ES-I3 (cell line): ENCODE measurements at regions not wholly inside any gene's neighbourhood (a gene's known extent, or its start where the extent isn't known, plus 50 kb on each side); places are given as distances from the start of the nearest gene placed in this dataset.

Source experiments
- H3K36me3 ChIP-seq: 2 replicates; pipeline ENCODE4 v1.6.1; 2013; ENCODE audit warnings: mild to moderate bottlenecking, low read length, control low read depth, moderate library complexity; ENCODE audit not compliant: insufficient read depth
- H3K4me1 ChIP-seq: 2 replicates; pipeline ENCODE4 v1.6.1; 2013; ENCODE audit warnings: mild to moderate bottlenecking, control low read depth, low read length; ENCODE audit not compliant: insufficient read depth
- H3K9ac ChIP-seq: 2 replicates; pipeline ENCODE4 v1.6.1; 2013; ENCODE audit warnings: low read depth, mild to moderate bottlenecking, low read length, moderate library complexity
- H3K9me3 ChIP-seq: 2 replicates; pipeline ENCODE4 v1.6.1; 2013; ENCODE audit warnings: mild to moderate bottlenecking, low read length, moderate library complexity; ENCODE audit not compliant: control insufficient read depth, insufficient read depth

GRCh38 chr9:86517475-86517874 lies 163.3 kb upstream of the TUT7 start:
- Histone ChIP-seq H3K9me3 (no peaks in the 10 kb centered on the region), H3K36me3 (no peaks in the 10 kb centered on the region)

GRCh38 chr9:86516564-86516963 lies 162.4 kb upstream of the TUT7 start:
- Histone ChIP-seq H3K4me1 (no peaks in the 10 kb centered on the region), H3K36me3 (no peaks in the 10 kb centered on the region), H3K9ac (no peak overlapping the region)

More at GRCh38 chr9:86517475-86517874, 163.3 kb upstream of the TUT7 start:
- Histone ChIP-seq H3K4me1 (no peaks in the 10 kb centered on the region), H3K9ac (no peak overlapping the region)

GRCh38 chr9:86515221-86515620 lies 161.0 kb upstream of the TUT7 start:
- Histone ChIP-seq H3K9me3 (no peaks in the 10 kb centered on the region), H3K9ac (no peak overlapping the region), H3K4me1 (no peaks in the 10 kb centered on the region), H3K36me3 (no peaks in the 10 kb centered on the region)

More at GRCh38 chr9:86516564-86516963, 162.4 kb upstream of the TUT7 start:
- H3K9me3 ChIP-seq = no peaks in the 10 kb centered on the region

- Histone ChIP-seq H3K4me1 (no peaks in the 10 kb centered on the region), H3K36me3 (no peaks in the 10 kb centered on the region), H3K9me3 (no peaks in the 10 kb centered on the region), H3K9ac (no peak overlapping the region)
Measured at GRCh38 chr9:86513429-86513828, 159.2 kb upstream of the TUT7 start.

- Histone ChIP-seq H3K9ac (no peak overlapping the region), H3K9me3 (no peaks in the 10 kb centered on the region), H3K4me1 (no peaks in the 10 kb centered on the region), H3K36me3 (no peaks in the 10 kb centered on the region)
Measured at GRCh38 chr9:86512929-86513328, 158.7 kb upstream of the TUT7 start.

- H3K36me3 ChIP-seq = no peaks in the 10 kb centered on the region
- H3K9ac ChIP-seq = no peak overlapping the region
- no peaks in the 10 kb centered on the region for H3K9me3 ChIP-seq
- H3K4me1 ChIP-seq = no peaks in the 10 kb centered on the region
Measured at GRCh38 chr9:86511614-86512360, 157.6 kb upstream of the TUT7 start.

- Histone ChIP-seq H3K9ac (no peak overlapping the region), H3K9me3 (no peaks in the 10 kb centered on the region), H3K36me3 (no peaks in the 10 kb centered on the region), H3K4me1 (no peaks in the 10 kb centered on the region)
Measured at GRCh38 chr9:86508208-86508903, 154.1 kb upstream of the TUT7 start.

GRCh38 chr9:86507212-86507630 lies 153.0 kb upstream of the TUT7 start:
- Histone ChIP-seq H3K9ac (no peak overlapping the region), H3K36me3 (no peaks in the 10 kb centered on the region), H3K9me3 (no peaks in the 10 kb centered on the region), H3K4me1 (no peaks in the 10 kb centered on the region)

- H3K4me1 ChIP-seq = no peaks in the 10 kb centered on the region
- H3K9me3 ChIP-seq = no peaks in the 10 kb centered on the region
- H3K9ac ChIP-seq = no peak overlapping the region
- H3K36me3 ChIP-seq = no peaks in the 10 kb centered on the region
Measured at GRCh38 chr9:86503942-86504341, 149.7 kb upstream of the TUT7 start.

- Histone ChIP-seq H3K4me1 (no peaks in the 10 kb centered on the region), H3K36me3 (no peaks in the 10 kb centered on the region), H3K9ac (no peak overlapping the region), H3K9me3 (no peaks in the 10 kb centered on the region)
Measured at GRCh38 chr9:86503314-86503713, 149.1 kb upstream of the TUT7 start.

GRCh38 chr9:86500667-86501435 lies 146.6 kb upstream of the TUT7 start:
- no peaks in the 10 kb centered on the region for H3K9me3 ChIP-seq
- no peaks in the 10 kb centered on the region for H3K4me1 ChIP-seq
- no peaks in the 10 kb centered on the region for H3K36me3 ChIP-seq
- H3K9ac ChIP-seq = no peak overlapping the region

GRCh38 chr9:86500031-86500430 lies 145.8 kb upstream of the TUT7 start:
- no peaks in the 10 kb centered on the region for H3K36me3 ChIP-seq
- H3K9ac ChIP-seq = no peak overlapping the region
- no peaks in the 10 kb centered on the region for H3K4me1 ChIP-seq
- H3K9me3 ChIP-seq = no peaks in the 10 kb centered on the region

- Histone ChIP-seq H3K9me3 (no peaks in the 10 kb centered on the region), H3K4me1 (no peaks in the 10 kb centered on the region), H3K36me3 (no peaks in the 10 kb centered on the region), H3K9ac (no peak overlapping the region)
Measured at GRCh38 chr9:86494644-86495111, 140.5 kb upstream of the TUT7 start.

- no peak overlapping the region for H3K9ac ChIP-seq
- H3K9me3 ChIP-seq = no peaks in the 10 kb centered on the region
- H3K4me1 ChIP-seq = no peaks in the 10 kb centered on the region
- H3K36me3 ChIP-seq = no peaks in the 10 kb centered on the region
Measured at GRCh38 chr9:86491468-86492266, 137.5 kb upstream of the TUT7 start.
